GM12875 (cell line): ENCODE measurements at regions not wholly inside any gene's neighbourhood (a gene's known extent, or its start where the extent isn't known, plus 50 kb on each side); places are given as distances from the start of the nearest gene placed in this dataset.

Experiments used
- H3K4me3 ChIP-seq: one replicate; pipeline ENCODE4 v1.5.1; 2011; ENCODE audit warnings: low read depth, low read length, control low read depth
- CTCF ChIP-seq: IDR thresholded peaks from 2 replicates; pipeline ENCODE4 v1.5.1; 2011; ENCODE audit warnings: low read depth, mild to moderate bottlenecking, control low read depth, inconsistent platforms, low read length, moderate library complexity, borderline replicate concordance; ENCODE audit not compliant: insufficient read depth

GRCh38 chr12:92324849-92325500 is 179.3 kb upstream of the BTG1 start:
- no peak overlapping the region for H3K4me3 ChIP-seq
- TF ChIP-seq CTCF = no peak

GRCh38 chr12:92312463-92312964 is 166.9 kb upstream of the BTG1 start:
- H3K4me3 ChIP-seq = no peak overlapping the region
- no peak for TF ChIP-seq CTCF

- no peak for TF ChIP-seq CTCF
- no peak overlapping the region for H3K4me3 ChIP-seq
Measured at GRCh38 chr12:92304371-92305055, 158.9 kb upstream of the BTG1 start.

- no peak for TF ChIP-seq CTCF
- no peak overlapping the region for H3K4me3 ChIP-seq
Measured at GRCh38 chr12:92302041-92302829, 156.6 kb upstream of the BTG1 start.

GRCh38 chr12:92301356-92301755 is 155.7 kb upstream of the BTG1 start:
- H3K4me3 ChIP-seq = no peak overlapping the region
- no peak for TF ChIP-seq CTCF

GRCh38 chr12:92300777-92301176 is 155.1 kb upstream of the BTG1 start:
- no peak overlapping the region for H3K4me3 ChIP-seq
- no peak for TF ChIP-seq CTCF
